ENCODE measurements at regions not wholly inside any gene's neighbourhood (a gene's known extent, or its start where the extent isn't known, plus 50 kb on each side); places are given as distances from the start of the nearest gene placed in this dataset.

GRCh38 chr5:123929055-123929474, 417.1 kb downstream of the CSNK1G3 start:
- no peak for FAIRE-seq
- Histone ChIP-seq H3K4me3 (no peak overlapping the region), H2AFZ (ENCODE audit: low read depth, low read length) (no peak overlapping the region), H3K9me3 (replicated peaks; ENCODE audit: control insufficient read depth, insufficient read depth, low read depth, low read length) (no peaks in the 10 kb centered on the region), H3K9me1 (ENCODE audit: control insufficient read depth, insufficient read depth, low read length) (no peaks in the 10 kb centered on the region), H4K20me1 (replicated peaks; ENCODE audit: control insufficient read depth, insufficient read depth, low read length) (no peaks in the 10 kb centered on the region), H3K4me1 (replicated peaks in 1 of 2; ENCODE audit: control insufficient read depth in 2 of 2, insufficient read depth in 2 of 2, low read length in 2 of 2) (no peaks in the 10 kb centered on the region), H3K79me2 (ENCODE audit: control insufficient read depth, insufficient read depth, low read length) (no peaks in the 10 kb centered on the region), H3K27me3 (ENCODE audit: control insufficient read depth in 2 of 2, insufficient read depth in 2 of 2, low read length in 2 of 2) (no peaks in the 10 kb centered on the region), H3K9ac (ENCODE audit: insufficient read depth in 1 of 2, low read depth in 2 of 2, low read length in 2 of 2) (no peak overlapping the region), H3K4me2 (ENCODE audit: insufficient read depth, low read length) (no peak overlapping the region), H3K27ac (ENCODE audit: extremely low read depth, low read depth, low read length) (no peak overlapping the region), H3K36me3 (ENCODE audit: control insufficient read depth, insufficient read depth, low read length) (no peaks in the 10 kb centered on the region)
- DNase-seq (ENCODE audit: extremely low read depth in 1 of 4, low spot score in 3 of 4) = no peak
- in situ Hi-C loops (cut with MboI) = no loop called here
- 0% methylated on average over 1 of the region's 1 CpG for whole genome bisulfite sequencing (ENCODE audit: insufficient coverage, low coverage, missing lambda C conversion rate)
- ChIA-PET CTCF (ENCODE audit: low intra/inter-chr PET ratio) (no interaction called here), POLR2A (no interaction called here)
- TF ChIP-seq POLR2B (IDR thresholded peaks at IDR 0.05; ENCODE audit: low read depth, partially characterized antibody) = no peak
- TF ChIP-seq SPI1 (IDR thresholded peaks at IDR 0.05; ENCODE audit: borderline replicate concordance, low read depth, low read length) = no peak
- TF ChIP-seq ZNF324 (CRISPR knock-in tag; IDR thresholded peaks at IDR 0.05) = no peak
- no peak for TF ChIP-seq PREB (CRISPR knock-in tag; IDR thresholded peaks at IDR 0.05)
- no peak for TF ChIP-seq NCOA2 (IDR thresholded peaks at IDR 0.05; ENCODE audit: partially characterized antibody in 2 of 2)
- no peak for TF ChIP-seq PHTF2 (CRISPR knock-in tag; IDR thresholded peaks at IDR 0.05)
- TF ChIP-seq NFYB (IDR thresholded peaks at IDR 0.05; ENCODE audit: extremely low read depth, insufficient read length) = no peak
- TF ChIP-seq ARHGAP35 (IDR thresholded peaks at IDR 0.05; ENCODE audit: partially characterized antibody) = no peak
- no peak for TF ChIP-seq ZEB2 (IDR thresholded peaks at IDR 0.05)
- no peak for TF ChIP-seq HNRNPL (IDR thresholded peaks at IDR 0.05; ENCODE audit: low read depth, low read length)
- no peak for TF ChIP-seq HNRNPK (IDR thresholded peaks at IDR 0.05; ENCODE audit: low read depth, low read length, poor library complexity, severe bottlenecking)
- TF ChIP-seq SETDB1 (IDR thresholded peaks at IDR 0.05; ENCODE audit: low read length) = no peak
- no TSS peak for BruUV-seq (replicated peaks)
- no peak for ATAC-seq
- intact Hi-C loops (cut with micrococcal nuclease) = no loop called here

Measured in K562 (cell line).